Gastroesophageal sphincter (tissue), 3 donors: ENCODE measurements at regions not wholly inside any gene's neighbourhood (a gene's known extent, or its start where the extent isn't known, plus 50 kb on each side); places are given as distances from the start of the nearest gene placed in this dataset.

Experiments used
- EP300 ChIP-seq: sonication (generic); formaldehyde crosslinking; IDR thresholded peaks from one replicate; pipeline ENCODE4 v1.6.1; 2017; ENCODE audit warnings: antibody characterized with exemption, mild to moderate bottlenecking
- TF ChIP-seq, protein P1 (sequence below), 4 experiments: fragments of 200-600 bp in 2 of 4; fragments of 450-650 bp in 2 of 4; sonication (generic) in 1 of 4; IDR thresholded peaks; one replicate each; pipeline ENCODE4 v1.5.1; 2017 to 2019; ENCODE audit warnings: antibody characterized with exemption in 4 of 4, mild to moderate bottlenecking in 2 of 4, moderate library complexity in 2 of 4

DNA sequence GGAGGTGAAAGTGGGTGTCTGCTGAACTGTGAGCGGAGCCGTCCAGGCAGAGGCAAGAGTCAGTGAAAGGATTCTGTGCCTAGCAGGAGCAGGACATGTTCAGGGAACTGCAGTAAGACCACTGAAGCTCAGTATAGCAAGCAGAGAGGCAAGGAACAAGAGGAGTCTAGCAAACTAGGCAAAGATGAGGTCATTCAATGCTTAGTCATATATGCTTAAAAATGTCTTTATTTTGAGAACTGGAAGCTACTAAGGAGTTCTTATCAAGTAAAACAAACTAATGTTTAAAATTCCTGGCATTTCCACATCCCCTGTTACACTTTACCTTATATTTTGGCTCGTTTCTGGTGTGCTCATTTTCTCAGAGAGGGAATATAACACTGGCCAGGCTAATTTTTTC lies 913.4 kb downstream of the CBLN2 start:
- TF ChIP-seq, protein P1, sequence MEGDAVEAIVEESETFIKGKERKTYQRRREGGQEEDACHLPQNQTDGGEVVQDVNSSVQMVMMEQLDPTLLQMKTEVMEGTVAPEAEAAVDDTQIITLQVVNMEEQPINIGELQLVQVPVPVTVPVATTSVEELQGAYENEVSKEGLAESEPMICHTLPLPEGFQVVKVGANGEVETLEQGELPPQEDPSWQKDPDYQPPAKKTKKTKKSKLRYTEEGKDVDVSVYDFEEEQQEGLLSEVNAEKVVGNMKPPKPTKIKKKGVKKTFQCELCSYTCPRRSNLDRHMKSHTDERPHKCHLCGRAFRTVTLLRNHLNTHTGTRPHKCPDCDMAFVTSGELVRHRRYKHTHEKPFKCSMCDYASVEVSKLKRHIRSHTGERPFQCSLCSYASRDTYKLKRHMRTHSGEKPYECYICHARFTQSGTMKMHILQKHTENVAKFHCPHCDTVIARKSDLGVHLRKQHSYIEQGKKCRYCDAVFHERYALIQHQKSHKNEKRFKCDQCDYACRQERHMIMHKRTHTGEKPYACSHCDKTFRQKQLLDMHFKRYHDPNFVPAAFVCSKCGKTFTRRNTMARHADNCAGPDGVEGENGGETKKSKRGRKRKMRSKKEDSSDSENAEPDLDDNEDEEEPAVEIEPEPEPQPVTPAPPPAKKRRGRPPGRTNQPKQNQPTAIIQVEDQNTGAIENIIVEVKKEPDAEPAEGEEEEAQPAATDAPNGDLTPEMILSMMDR (IDR thresholded peaks at IDR 0.05), result no peak
- no peak for TF ChIP-seq EP300
